ENCODE measurements at regions not wholly inside any gene's neighbourhood (a gene's known extent, or its start where the extent isn't known, plus 50 kb on each side); places are given as distances from the start of the nearest gene placed in this dataset.

- no peak for DNase-seq (ENCODE audit: extremely low spot score)
- ChIA-PET CTCF (interaction anchor here (1.0 to 1.4 kb wide), 3 partner anchors 11 to 18 kb away, joined by 4 to 5 read pairs (median 5); no protein-coding TSS in a partner anchor), POLR2A (no interaction called here)
- TF ChIP-seq CTCF (IDR thresholded peaks at IDR 0.05; ENCODE audit: control extremely low read depth, extremely low read depth, low read depth, missing control alignments), result no peak
These were observed 128.5 kb downstream of the INHBA start for GRCh38 chr7:41574377-41574776.

- CTCF ChIA-PET, result interaction anchor here (1.0 to 1.2 kb wide), 3 partner anchors 11 to 18 kb away, joined by 3 to 5 read pairs (median 5); no protein-coding TSS in a partner anchor
- POLR2A ChIA-PET, result no interaction called here
- no peak for DNase-seq (ENCODE audit: extremely low spot score)
- no peak for TF ChIP-seq CTCF (IDR thresholded peaks at IDR 0.05; ENCODE audit: control extremely low read depth, extremely low read depth, low read depth, missing control alignments)
These were observed 129.0 kb downstream of the INHBA start for GRCh38 chr7:41573862-41574261.

GRCh38 chr7:41573443-41573842 lies 129.4 kb downstream of the INHBA start:
- DNase-seq (ENCODE audit: extremely low spot score), result no peak
- TF ChIP-seq CTCF (IDR thresholded peaks at IDR 0.05; ENCODE audit: control extremely low read depth, extremely low read depth, low read depth, missing control alignments), result no peak
- POLR2A ChIA-PET, result no interaction called here
- CTCF ChIA-PET, result interaction anchor here (1.0 to 1.2 kb wide), 3 partner anchors 11 to 17 kb away, joined by 3 to 5 read pairs (median 5); no protein-coding TSS in a partner anchor

GRCh38 chr7:41573015-41573414 lies 129.9 kb downstream of the INHBA start:
- DNase-seq (ENCODE audit: extremely low spot score), result no peak
- ChIA-PET CTCF (interaction anchor here (1.1 kb wide), 1 partner anchor 10 kb away, joined by 3 read pairs; no protein-coding TSS in a partner anchor), POLR2A (no interaction called here)
- no peak for TF ChIP-seq CTCF (IDR thresholded peaks at IDR 0.05; ENCODE audit: control extremely low read depth, extremely low read depth, low read depth, missing control alignments)

- DNase-seq (ENCODE audit: extremely low spot score), result no peak
- no peak for TF ChIP-seq CTCF (IDR thresholded peaks at IDR 0.05; ENCODE audit: control extremely low read depth, extremely low read depth, low read depth, missing control alignments)
- CTCF ChIA-PET, result no interaction called here
- POLR2A ChIA-PET, result no interaction called here
These were observed 131.3 kb downstream of the INHBA start for GRCh38 chr7:41571573-41571972.

- ChIA-PET CTCF (no interaction called here), POLR2A (no interaction called here)
- no peak for TF ChIP-seq CTCF (IDR thresholded peaks at IDR 0.05; ENCODE audit: control extremely low read depth, extremely low read depth, low read depth, missing control alignments)
- no peak for DNase-seq (ENCODE audit: extremely low spot score)
These were observed 132.1 kb downstream of the INHBA start for GRCh38 chr7:41570766-41571165.

GRCh38 chr7:41568135-41568534 lies 134.8 kb downstream of the INHBA start:
- POLR2A ChIA-PET, result no interaction called here
- no peak for TF ChIP-seq CTCF (IDR thresholded peaks at IDR 0.05; ENCODE audit: control extremely low read depth, extremely low read depth, low read depth, missing control alignments)
- DNase-seq (ENCODE audit: extremely low spot score), result no peak
- CTCF ChIA-PET, result no interaction called here

All from GM10248 (cell line).